ENCODE measurements at regions not wholly inside any gene's neighbourhood (a gene's known extent, or its start where the extent isn't known, plus 50 kb on each side); places are given as distances from the start of the nearest gene placed in this dataset.

GRCh38 chr3:177960014-177960413 is 576.2 kb upstream of the KCNMB2 start:
- Histone ChIP-seq H3K4me3 (ENCODE audit: low read depth, low read length) (no peak overlapping the region), H3K27ac (no peak overlapping the region), H2AFZ (peak overlapping the region; percentile 24), H3K9me3 (ENCODE audit: control insufficient read depth, low read length) (no peaks in the 10 kb centered on the region), H3K36me3 (ENCODE audit: control insufficient read depth, insufficient read depth, low read length) (no peaks in the 10 kb centered on the region), H3K4me1 (no peaks in the 10 kb centered on the region), H3K9ac (no peak overlapping the region), H3K4me2 (ENCODE audit: low read length) (no peak overlapping the region), H3K79me2 (no peaks in the 10 kb centered on the region), H3K27me3 (ENCODE audit: control insufficient read depth, insufficient read depth, low read length) (no peaks in the 10 kb centered on the region)
- no peak for TF ChIP-seq CTCF (IDR thresholded peaks at IDR 0.05)

- Histone ChIP-seq H3K9me3 (ENCODE audit: control insufficient read depth, low read length) (no peaks in the 10 kb centered on the region), H2AFZ (peak overlapping the region; percentile 3), H3K79me2 (no peaks in the 10 kb centered on the region), H3K4me2 (ENCODE audit: low read length) (no peak overlapping the region), H3K27me3 (ENCODE audit: control insufficient read depth, insufficient read depth, low read length) (no peaks in the 10 kb centered on the region), H3K4me3 (ENCODE audit: low read depth, low read length) (no peak overlapping the region), H3K36me3 (ENCODE audit: control insufficient read depth, insufficient read depth, low read length) (no peaks in the 10 kb centered on the region), H3K9ac (no peak overlapping the region), H3K27ac (no peak overlapping the region), H3K4me1 (no peaks in the 10 kb centered on the region)
- TF ChIP-seq CTCF (IDR thresholded peaks at IDR 0.05) = no peak
Observed at GRCh38 chr3:177960722-177961121, 575.5 kb upstream of the KCNMB2 start.

- Histone ChIP-seq H3K9ac (no peak overlapping the region), H3K79me2 (no peaks in the 10 kb centered on the region), H3K9me3 (ENCODE audit: control insufficient read depth, low read length) (no peaks in the 10 kb centered on the region), H3K27me3 (ENCODE audit: control insufficient read depth, insufficient read depth, low read length) (no peaks in the 10 kb centered on the region), H2AFZ (no peak overlapping the region), H3K27ac (no peak overlapping the region), H3K36me3 (ENCODE audit: control insufficient read depth, insufficient read depth, low read length) (no peaks in the 10 kb centered on the region), H3K4me3 (ENCODE audit: low read depth, low read length) (no peak overlapping the region), H3K4me2 (ENCODE audit: low read length) (no peak overlapping the region), H3K4me1 (no peaks in the 10 kb centered on the region)
- TF ChIP-seq CTCF (IDR thresholded peaks at IDR 0.05) = no peak
Observed at GRCh38 chr3:177961784-177962183, 574.5 kb upstream of the KCNMB2 start.

GRCh38 chr3:177966493-177966892 is 569.7 kb upstream of the KCNMB2 start:
- no peak overlapping the region for H3K27ac ChIP-seq
- no peak overlapping the region for H3K4me2 ChIP-seq (ENCODE audit: low read length)
- H3K9ac ChIP-seq = no peak overlapping the region
- no peaks in the 10 kb centered on the region for H3K79me2 ChIP-seq
- no peak for TF ChIP-seq CTCF (IDR thresholded peaks at IDR 0.05)
- H3K27me3 ChIP-seq (ENCODE audit: control insufficient read depth, insufficient read depth, low read length) = no peaks in the 10 kb centered on the region
- no peak overlapping the region for H3K4me3 ChIP-seq (ENCODE audit: low read depth, low read length)
- no peaks in the 10 kb centered on the region for H3K4me1 ChIP-seq
- no peaks in the 10 kb centered on the region for H3K36me3 ChIP-seq (ENCODE audit: control insufficient read depth, insufficient read depth, low read length)
- H3K9me3 ChIP-seq (ENCODE audit: control insufficient read depth, low read length) = no peaks in the 10 kb centered on the region
- H2AFZ ChIP-seq = peak overlapping the region; percentile 26

GRCh38 chr3:177968891-177969290 is 567.3 kb upstream of the KCNMB2 start:
- H3K9me3 ChIP-seq (ENCODE audit: control insufficient read depth, low read length) = no peaks in the 10 kb centered on the region
- no peak for TF ChIP-seq CTCF (IDR thresholded peaks at IDR 0.05)
- H3K27ac ChIP-seq = no peak overlapping the region
- no peak overlapping the region for H2AFZ ChIP-seq
- no peaks in the 10 kb centered on the region for H3K36me3 ChIP-seq (ENCODE audit: control insufficient read depth, insufficient read depth, low read length)
- H3K4me3 ChIP-seq (ENCODE audit: low read depth, low read length) = no peak overlapping the region
- no peaks in the 10 kb centered on the region for H3K79me2 ChIP-seq
- H3K4me1 ChIP-seq = no peaks in the 10 kb centered on the region
- no peak overlapping the region for H3K9ac ChIP-seq
- H3K4me2 ChIP-seq (ENCODE audit: low read length) = no peak overlapping the region
- no peaks in the 10 kb centered on the region for H3K27me3 ChIP-seq (ENCODE audit: control insufficient read depth, insufficient read depth, low read length)
